Omental fat pad (tissue), 3 donors: ENCODE measurements at regions not wholly inside any gene's neighbourhood (a gene's known extent, or its start where the extent isn't known, plus 50 kb on each side); places are given as distances from the start of the nearest gene placed in this dataset.

Experiments used
- ATAC-seq: fragments of 150-250 bp; one replicate; pipeline ENCODE4 v1.9.1; 2016; ENCODE audit warnings: mild to moderate bottlenecking, moderate library complexity; ENCODE audit not compliant: low FRiP score
- DNase-seq: peaks from one replicate; pipeline ENCODE4 v3.0.0-alpha.2; 2019; ENCODE audit warnings: low spot score
- TF ChIP-seq, protein P1 (sequence below), 3 donors: fragments of 450-650 bp; IDR thresholded peaks; one replicate each; pipeline ENCODE4 v1.5.1; 2016 to 2017; ENCODE audit warnings: antibody characterized with exemption in 3 of 3, mild to moderate bottlenecking in 3 of 3, moderate library complexity in 2 of 3

DNA sequence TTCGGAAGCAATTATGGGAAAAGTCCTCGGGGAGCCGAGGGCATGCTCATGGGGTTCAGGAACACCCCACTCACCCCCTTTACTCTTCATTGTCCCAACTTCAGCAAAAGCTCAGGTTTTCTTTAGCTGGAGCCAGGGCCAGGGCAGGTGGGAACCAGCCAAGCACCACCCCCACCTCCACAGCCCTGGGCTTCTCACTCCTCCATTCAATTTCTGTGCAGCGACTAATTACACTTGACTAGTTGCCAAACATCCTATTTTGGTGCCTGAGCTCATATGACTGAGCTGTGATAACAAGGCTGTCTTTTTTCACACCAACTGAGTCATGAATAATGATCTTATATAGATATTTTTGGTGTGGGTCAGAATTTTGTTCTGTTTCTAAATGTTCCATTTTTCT is 257.2 kb upstream of the AJAP1 start:
- ATAC-seq (no peak), DNase-seq (no peak)
- TF ChIP-seq, protein P1, sequence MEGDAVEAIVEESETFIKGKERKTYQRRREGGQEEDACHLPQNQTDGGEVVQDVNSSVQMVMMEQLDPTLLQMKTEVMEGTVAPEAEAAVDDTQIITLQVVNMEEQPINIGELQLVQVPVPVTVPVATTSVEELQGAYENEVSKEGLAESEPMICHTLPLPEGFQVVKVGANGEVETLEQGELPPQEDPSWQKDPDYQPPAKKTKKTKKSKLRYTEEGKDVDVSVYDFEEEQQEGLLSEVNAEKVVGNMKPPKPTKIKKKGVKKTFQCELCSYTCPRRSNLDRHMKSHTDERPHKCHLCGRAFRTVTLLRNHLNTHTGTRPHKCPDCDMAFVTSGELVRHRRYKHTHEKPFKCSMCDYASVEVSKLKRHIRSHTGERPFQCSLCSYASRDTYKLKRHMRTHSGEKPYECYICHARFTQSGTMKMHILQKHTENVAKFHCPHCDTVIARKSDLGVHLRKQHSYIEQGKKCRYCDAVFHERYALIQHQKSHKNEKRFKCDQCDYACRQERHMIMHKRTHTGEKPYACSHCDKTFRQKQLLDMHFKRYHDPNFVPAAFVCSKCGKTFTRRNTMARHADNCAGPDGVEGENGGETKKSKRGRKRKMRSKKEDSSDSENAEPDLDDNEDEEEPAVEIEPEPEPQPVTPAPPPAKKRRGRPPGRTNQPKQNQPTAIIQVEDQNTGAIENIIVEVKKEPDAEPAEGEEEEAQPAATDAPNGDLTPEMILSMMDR (IDR thresholded peaks at IDR 0.05), result no peak

DNA sequence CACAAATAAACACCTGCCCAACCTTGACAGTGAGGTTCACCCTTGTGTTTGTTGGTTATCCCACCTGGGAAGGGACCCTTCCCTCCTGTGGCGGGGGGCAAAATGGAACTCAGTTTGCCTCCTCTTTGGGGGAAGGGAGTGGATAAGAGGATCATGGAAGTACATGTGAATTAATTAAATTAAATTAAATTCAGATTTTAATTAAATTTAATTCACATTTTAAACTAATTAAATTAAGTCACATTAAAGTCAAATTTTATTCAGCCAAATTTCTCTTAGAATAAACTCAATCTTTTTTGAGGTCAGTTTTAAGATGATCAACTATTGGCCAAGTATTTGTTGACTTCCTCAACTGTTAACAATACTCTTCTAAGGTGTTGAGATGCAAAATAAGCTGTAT is 252.4 kb upstream of the AJAP1 start:
- ATAC-seq, result no peak
- TF ChIP-seq, protein P1 (IDR thresholded peaks at IDR 0.05), result no peak
- no peak for DNase-seq

DNA sequence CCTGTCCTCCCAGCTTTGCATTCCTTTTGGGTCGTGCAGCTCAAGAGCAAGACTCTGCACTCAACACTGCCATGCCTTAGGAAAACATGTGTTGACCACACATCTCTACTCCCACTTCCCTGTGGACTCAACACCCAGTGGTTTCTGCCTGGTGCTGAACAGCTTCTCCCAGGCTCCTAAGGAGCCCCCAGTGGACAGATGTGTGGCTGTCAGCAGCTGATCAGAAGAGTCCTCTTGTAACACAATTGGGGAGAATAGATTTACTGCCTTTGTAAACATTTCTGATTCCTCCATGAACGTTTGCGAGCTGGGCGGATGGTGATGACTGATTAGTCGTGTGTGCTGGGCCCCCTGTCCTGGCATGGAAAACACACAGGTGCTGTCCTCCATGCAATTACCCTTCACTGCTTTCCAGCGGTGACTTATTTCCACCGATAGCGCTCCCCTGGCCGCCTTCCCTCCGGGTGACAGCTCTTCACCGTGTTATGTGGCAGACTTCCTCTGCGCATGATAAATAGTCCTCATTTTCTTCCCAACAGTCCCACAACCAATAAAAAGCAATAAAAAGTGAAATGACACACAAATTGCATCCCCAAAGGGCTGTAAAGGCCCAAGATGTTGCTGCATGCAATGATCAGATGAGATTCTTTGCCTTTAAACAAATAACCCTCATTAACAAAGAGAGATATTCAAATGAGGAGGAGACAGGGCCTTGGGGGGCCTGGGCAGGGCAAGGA is 249.4 kb upstream of the AJAP1 start:
- TF ChIP-seq, protein P1 (IDR thresholded peaks at IDR 0.05), result no peak
- DNase-seq (no peak), ATAC-seq (no peak)

DNA sequence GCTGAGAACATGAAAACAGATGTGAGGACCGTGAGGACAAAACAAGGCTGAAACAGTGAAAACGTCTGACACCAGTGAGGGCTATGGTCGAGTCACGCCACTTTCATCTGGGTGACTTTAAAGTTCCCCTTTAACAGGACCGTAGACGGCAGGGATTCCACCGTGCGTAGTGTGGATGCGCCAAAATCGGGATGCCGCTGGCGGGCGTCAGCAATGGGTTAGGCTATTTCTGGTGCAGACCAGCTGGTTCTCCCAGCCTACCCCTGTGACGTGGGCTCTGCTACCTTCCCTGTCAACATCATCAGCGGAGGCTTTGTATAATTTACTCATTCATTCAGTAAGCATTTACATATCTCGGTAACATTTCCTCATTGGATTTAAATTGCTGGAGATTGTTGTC is 246.6 kb upstream of the AJAP1 start:
- ATAC-seq (no peak), DNase-seq (no peak)
- TF ChIP-seq, protein P1 (IDR thresholded peaks at IDR 0.05), result no peak

DNA sequence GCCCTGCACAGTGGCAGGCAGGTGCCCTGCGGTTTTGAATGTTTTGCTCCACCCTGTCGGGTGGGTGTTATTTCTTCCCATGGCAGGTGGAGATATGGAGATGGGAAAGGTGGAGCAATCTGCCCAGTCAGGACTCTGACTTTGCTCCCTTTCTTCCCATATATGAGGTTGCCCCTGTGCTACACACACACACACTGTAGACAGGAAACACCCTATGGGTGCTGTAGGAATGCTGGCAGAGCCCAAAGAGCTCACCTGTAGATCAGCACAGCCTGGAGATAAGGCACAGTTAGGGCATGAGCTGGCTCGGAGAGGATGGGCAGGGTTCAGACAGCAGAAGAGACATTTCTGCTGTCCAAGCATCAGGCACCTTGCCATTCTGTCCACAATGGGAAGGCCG is 246.0 kb upstream of the AJAP1 start:
- ATAC-seq, result no peak
- TF ChIP-seq, protein P1 (IDR thresholded peaks at IDR 0.05), result no peak

DNA sequence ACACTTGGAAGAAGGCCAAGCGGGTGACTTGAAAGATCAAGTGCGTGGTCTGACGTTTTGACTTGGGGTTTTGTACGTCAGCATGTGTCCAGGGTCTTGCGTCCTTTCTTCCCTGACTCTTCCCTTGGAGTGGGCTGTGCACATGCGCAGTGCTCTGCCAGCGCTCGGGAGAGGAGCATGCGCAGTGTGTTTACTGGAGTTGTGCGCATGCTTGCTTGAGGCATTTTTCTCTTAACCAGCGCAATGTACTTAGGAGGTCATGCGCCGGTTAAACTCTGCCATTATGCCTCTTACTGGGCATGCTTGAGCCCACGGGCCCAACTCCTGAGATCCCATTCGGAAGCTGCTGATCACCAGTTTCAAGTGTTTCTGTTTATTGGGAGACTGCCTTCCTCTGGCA is 242.5 kb upstream of the AJAP1 start:
- DNase-seq (no peak), ATAC-seq (no peak)
- TF ChIP-seq, protein P1 (IDR thresholded peaks at IDR 0.05), result no peak

More for the DNA sequence above, 246.0 kb upstream of the AJAP1 start:
- DNase-seq, result no peak

DNA sequence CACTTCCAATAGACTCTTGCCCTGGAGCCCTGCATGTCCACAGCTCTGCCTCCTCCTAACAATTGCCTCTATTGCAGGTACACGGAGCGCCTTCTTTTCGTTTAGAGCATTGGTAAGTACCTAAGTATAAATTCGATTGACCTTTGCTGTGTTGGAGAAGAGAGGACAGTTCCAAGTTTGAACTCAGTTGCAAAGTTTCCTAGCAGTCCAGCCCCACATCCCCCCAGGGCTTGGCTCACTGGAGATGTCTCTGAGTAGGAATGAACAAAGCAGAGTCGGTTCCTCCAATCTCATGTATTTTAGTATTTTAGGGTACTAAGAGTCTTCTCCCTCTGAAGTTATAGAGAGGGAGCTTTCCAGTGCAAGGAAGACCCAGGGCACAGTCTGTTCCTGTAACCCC is 238.9 kb upstream of the AJAP1 start:
- ATAC-seq (no peak), DNase-seq (no peak)
- TF ChIP-seq, protein P1 (IDR thresholded peaks at IDR 0.05), result no peak
